ENCODE measurements at regions not wholly inside any gene's neighbourhood (a gene's known extent, or its start where the extent isn't known, plus 50 kb on each side); places are given as distances from the start of the nearest gene placed in this dataset.

GRCh38 chr6:103570431-103570830 lies 1289.3 kb downstream of the HACE1 start:
- no peaks in the 10 kb centered on the region for H3K9me3 ChIP-seq (ENCODE audit: control insufficient read depth in 4 of 4, low read length in 3 of 4)
- no peak overlapping the region for H3K4me3 ChIP-seq (ENCODE audit: low read depth in 1 of 3, low read length in 3 of 3)
- no peaks in the 10 kb centered on the region for H3K27me3 ChIP-seq (ENCODE audit: control insufficient read depth in 4 of 4, insufficient read depth in 4 of 4, low read length in 3 of 4)
- no peaks in the 10 kb centered on the region for H3K36me3 ChIP-seq (ENCODE audit: control insufficient read depth in 4 of 4, insufficient read depth in 3 of 4, low read depth in 1 of 4, low read length in 3 of 4)
- 85% methylated on average over 2 of the region's 2 CpGs for WGBS
- no peaks in the 10 kb centered on the region for H3K4me1 ChIP-seq (ENCODE audit: control insufficient read depth in 4 of 4, insufficient read depth in 4 of 4, low read length in 3 of 4)
- DNase-seq (ENCODE audit: low spot score): no peak
- H3K9ac ChIP-seq (ENCODE audit: low read depth in 1 of 2, low read length in 2 of 2): no peak overlapping the region
- no peak for TF ChIP-seq CTCF (IDR thresholded peaks at IDR 0.05; ENCODE audit: low read depth, low read length, missing input control)
- no peak for TF ChIP-seq ATF3 (IDR thresholded peaks at IDR 0.05)
- TF ChIP-seq FOXA2 (IDR thresholded peaks at IDR 0.05): no peak
- TF ChIP-seq GABPA (IDR thresholded peaks at IDR 0.05 in 1 of 2, conservative IDR thresholded peaks at IDR 0.05 in 1 of 2): no peak
- TF ChIP-seq MAX (IDR thresholded peaks at IDR 0.05): no peak
- no peak overlapping the region for H3K27ac ChIP-seq (ENCODE audit: low read depth in 1 of 2, low read length in 2 of 2)

GRCh38 chr6:103554911-103555310 lies 1304.8 kb downstream of the HACE1 start:
- Histone ChIP-seq H3K4me1 (ENCODE audit: control insufficient read depth in 4 of 4, insufficient read depth in 4 of 4, low read length in 3 of 4) (no peaks in the 10 kb centered on the region), H3K9me3 (ENCODE audit: control insufficient read depth in 4 of 4, low read length in 3 of 4) (no peaks in the 10 kb centered on the region), H3K9ac (ENCODE audit: low read depth in 1 of 2, low read length in 2 of 2) (no peak overlapping the region), H3K27ac (ENCODE audit: low read depth in 1 of 2, low read length in 2 of 2) (no peak overlapping the region), H3K27me3 (ENCODE audit: control insufficient read depth in 4 of 4, insufficient read depth in 4 of 4, low read length in 3 of 4) (no peaks in the 10 kb centered on the region), H3K4me3 (ENCODE audit: low read depth in 1 of 3, low read length in 3 of 3) (no peak overlapping the region), H3K36me3 (ENCODE audit: control insufficient read depth in 4 of 4, insufficient read depth in 3 of 4, low read depth in 1 of 4, low read length in 3 of 4) (no peaks in the 10 kb centered on the region)
- no peak for DNase-seq (ENCODE audit: low spot score)
- TF ChIP-seq FOXA2 (IDR thresholded peaks at IDR 0.05): no peak
- TF ChIP-seq JUND (IDR thresholded peaks at IDR 0.05): no peak
- TF ChIP-seq ATF3 (IDR thresholded peaks at IDR 0.05): no peak
- no peak for TF ChIP-seq CTCF (IDR thresholded peaks at IDR 0.05; ENCODE audit: low read depth, low read length, missing input control)
- TF ChIP-seq ZBTB33 (IDR thresholded peaks at IDR 0.05): no peak

- Histone ChIP-seq H3K4me3 (ENCODE audit: low read depth in 1 of 3, low read length in 3 of 3) (no peak overlapping the region), H3K27me3 (ENCODE audit: control insufficient read depth in 4 of 4, insufficient read depth in 4 of 4, low read length in 3 of 4) (peaks cover 0 to 3% (median 0%) of the 10 kb centered on the region in 4 donors), H3K9ac (ENCODE audit: low read depth in 1 of 2, low read length in 2 of 2) (no peak overlapping the region), H3K27ac (ENCODE audit: low read depth in 1 of 2, low read length in 2 of 2) (no peak overlapping the region), H3K9me3 (ENCODE audit: control insufficient read depth in 4 of 4, low read length in 3 of 4) (no peaks in the 10 kb centered on the region), H3K4me1 (ENCODE audit: control insufficient read depth in 4 of 4, insufficient read depth in 4 of 4, low read length in 3 of 4) (no peaks in the 10 kb centered on the region), H3K36me3 (ENCODE audit: control insufficient read depth in 4 of 4, insufficient read depth in 3 of 4, low read depth in 1 of 4, low read length in 3 of 4) (peaks cover 0 to 1% (median 0%) of the 10 kb centered on the region in 4 donors)
- 29% methylated on average over 1 of the region's 1 CpG for WGBS
- no peak for TF ChIP-seq EGR1 (IDR thresholded peaks at IDR 0.05; ENCODE audit: low read depth in 2 of 2)
- no peak for TF ChIP-seq TAF1 (conservative IDR thresholded peaks at IDR 0.05)
- no peak for TF ChIP-seq FOXA2 (IDR thresholded peaks at IDR 0.05)
- no peak for TF ChIP-seq ATF3 (IDR thresholded peaks at IDR 0.05)
- TF ChIP-seq RAD21 (IDR thresholded peaks at IDR 0.05): no peak
- no peak for TF ChIP-seq HNF4G (IDR thresholded peaks at IDR 0.05)
- TF ChIP-seq HNF4A (conservative IDR thresholded peaks at IDR 0.05): no peak
- TF ChIP-seq YY1 (IDR thresholded peaks at IDR 0.05): no peak
- TF ChIP-seq RXRA (IDR thresholded peaks at IDR 0.05): no peak
- no peak for TF ChIP-seq JUND (IDR thresholded peaks at IDR 0.05)
- DNase-seq (ENCODE audit: low spot score): no peak
These were observed 1321.3 kb downstream of the HACE1 start for GRCh38 chr6:103538381-103538780.

Measured in liver (tissue), 8 donors.